ENCODE measurements at regions not wholly inside any gene's neighbourhood (a gene's known extent, or its start where the extent isn't known, plus 50 kb on each side); places are given as distances from the start of the nearest gene placed in this dataset.
A peak's percentile ranks its signal among the peaks of the same experiment; 100 is the strongest.

GRCh38 chr10:129046065-129046681 is 420.9 kb upstream of the MGMT start:
- H3K4me1 ChIP-seq (ENCODE audit: control insufficient read depth, extremely low read depth, insufficient read depth, low read length): peaks cover 61% of the 10 kb centered on the region
- dilution Hi-C loops (cut with MboI; ENCODE audit: extremely low pct_ligation_motif_present, low sequenced_read_pairs): no loop called here
- ChIA-PET CTCF (interaction anchor here (1.0 kb wide), 1 partner anchor 11 kb away, joined by 6 read pairs; no protein-coding TSS in a partner anchor), POLR2A (interaction anchor here (1.0 kb wide), 1 partner anchor 12 kb away, joined by 3 read pairs; no protein-coding TSS in a partner anchor)
- peak; percentile 92 for DNase-seq (ENCODE audit: low read depth, low spot score)
- peak; percentile 92 for FAIRE-seq
- no peaks in the 10 kb centered on the region for H3K79me2 ChIP-seq (ENCODE audit: control insufficient read depth, insufficient read depth, low read length)
- BruUV-seq (replicated peaks): no TSS peak
- no peaks in the 10 kb centered on the region for H3K36me3 ChIP-seq (ENCODE audit: control insufficient read depth in 2 of 2, extremely low read depth in 1 of 2, insufficient read depth in 2 of 2, low read length in 2 of 2)
- H3K9me1 ChIP-seq (replicated peaks; ENCODE audit: control insufficient read depth, extremely low read depth, insufficient read depth, low read length): no peaks in the 10 kb centered on the region
- H4K20me1 ChIP-seq (replicated peaks; ENCODE audit: control insufficient read depth, extremely low read depth, insufficient read depth, low read length): no peaks in the 10 kb centered on the region
- H3K4me3 ChIP-seq (replicated peaks in 1 of 3; ENCODE audit: insufficient read depth in 1 of 3, low read depth in 1 of 3, low read length in 3 of 3): peak overlapping the region in 2 of 3 experiments; percentile 27 to 71
- peak overlapping the region; percentile 100 for H3K27ac ChIP-seq (ENCODE audit: insufficient read depth, low read depth, low read length)
- H3K9ac ChIP-seq (replicated peaks; ENCODE audit: extremely low read depth, insufficient read depth, low read length): peak overlapping the region; percentile 95
- TF ChIP-seq EZH2 (IDR thresholded peaks at IDR 0.05; ENCODE audit: borderline replicate concordance, low read depth, low read length, severe bottlenecking): no peak
- TF ChIP-seq MYC (IDR thresholded peaks at IDR 0.05; ENCODE audit: low read depth, low read length): no peak
- TF ChIP-seq, protein P1, sequence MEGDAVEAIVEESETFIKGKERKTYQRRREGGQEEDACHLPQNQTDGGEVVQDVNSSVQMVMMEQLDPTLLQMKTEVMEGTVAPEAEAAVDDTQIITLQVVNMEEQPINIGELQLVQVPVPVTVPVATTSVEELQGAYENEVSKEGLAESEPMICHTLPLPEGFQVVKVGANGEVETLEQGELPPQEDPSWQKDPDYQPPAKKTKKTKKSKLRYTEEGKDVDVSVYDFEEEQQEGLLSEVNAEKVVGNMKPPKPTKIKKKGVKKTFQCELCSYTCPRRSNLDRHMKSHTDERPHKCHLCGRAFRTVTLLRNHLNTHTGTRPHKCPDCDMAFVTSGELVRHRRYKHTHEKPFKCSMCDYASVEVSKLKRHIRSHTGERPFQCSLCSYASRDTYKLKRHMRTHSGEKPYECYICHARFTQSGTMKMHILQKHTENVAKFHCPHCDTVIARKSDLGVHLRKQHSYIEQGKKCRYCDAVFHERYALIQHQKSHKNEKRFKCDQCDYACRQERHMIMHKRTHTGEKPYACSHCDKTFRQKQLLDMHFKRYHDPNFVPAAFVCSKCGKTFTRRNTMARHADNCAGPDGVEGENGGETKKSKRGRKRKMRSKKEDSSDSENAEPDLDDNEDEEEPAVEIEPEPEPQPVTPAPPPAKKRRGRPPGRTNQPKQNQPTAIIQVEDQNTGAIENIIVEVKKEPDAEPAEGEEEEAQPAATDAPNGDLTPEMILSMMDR (IDR thresholded peaks at IDR 0.05; ENCODE audit: extremely low read depth in 1 of 2, insufficient read depth in 1 of 2, low read depth in 1 of 2, low read length in 2 of 2): no peak
- TF ChIP-seq POLR2AphosphoS5 (IDR thresholded peaks at IDR 0.05; ENCODE audit: insufficient read depth, low read depth, low read length): peak; percentile 53
- peak; percentile 38 for TF ChIP-seq FOS (IDR thresholded peaks at IDR 0.05; ENCODE audit: borderline replicate concordance, insufficient read depth, low read length)
- no peak for TF ChIP-seq POLR2A (IDR thresholded peaks at IDR 0.05; ENCODE audit: low read depth, low read length)
- TF ChIP-seq MAX (IDR thresholded peaks at IDR 0.05; ENCODE audit: insufficient read depth, insufficient read length): no peak
- TF ChIP-seq JUN (IDR thresholded peaks at IDR 0.05; ENCODE audit: borderline replicate concordance, insufficient read depth, insufficient read length, low read depth): no peak
- TF ChIP-seq GATA2 (IDR thresholded peaks at IDR 0.05; ENCODE audit: insufficient read depth, insufficient read length, low read depth, low read length): no peak
- H2AFZ ChIP-seq (ENCODE audit: low read depth, low read length): peak overlapping the region; percentile 69
- H3K27me3 ChIP-seq (ENCODE audit: control insufficient read depth in 2 of 2, insufficient read depth in 2 of 2, low read length in 2 of 2): no peaks in the 10 kb centered on the region
- peak overlapping the region; percentile 99 for H3K4me2 ChIP-seq (ENCODE audit: insufficient read depth, low read length)
- no peaks in the 10 kb centered on the region for H3K9me3 ChIP-seq (replicated peaks; ENCODE audit: control insufficient read depth, insufficient read depth, low read length)
- intact Hi-C loops (cut with micrococcal nuclease): loop anchor here (1.0 to 2.0 kb wide), 3 partner anchors 11 to 1090 kb away; partner anchors contain the start of gene GLRX3
